ENCODE measurements at regions not wholly inside any gene's neighbourhood (a gene's known extent, or its start where the extent isn't known, plus 50 kb on each side); places are given as distances from the start of the nearest gene placed in this dataset.

GRCh38 chr15:88394553-88395145 is 72.5 kb downstream of the MRPL46 start:
- H3K9me3 Mint-ChIP-seq: peaks cover 3% of the 10 kb centered on the region
- peaks cover 21% of the 10 kb centered on the region for H3K27me3 Mint-ChIP-seq (ENCODE audit: low read depth)

GRCh38 chr15:88393719-88394519 is 73.3 kb downstream of the MRPL46 start:
- Mint-ChIP-seq H3K4me3 (no peak overlapping the region), H3K9me3 (peaks cover 3% of the 10 kb centered on the region), H3K27me3 (ENCODE audit: low read depth) (peaks cover 24% of the 10 kb centered on the region), H3K36me3 (ENCODE audit: low read depth) (no peaks in the 10 kb centered on the region), H3K4me1 (peaks cover 20% of the 10 kb centered on the region), H3K27ac (peak overlapping the region in 1 of 3 experiments; percentile 66)
- TF ChIP-seq CTCF (IDR thresholded peaks at IDR 0.05; ENCODE audit: unreplicated experiment in 3 of 3): no peak

More at GRCh38 chr15:88394553-88395145, 72.5 kb downstream of the MRPL46 start:
- Mint-ChIP-seq H3K27ac (peak overlapping the region in 2 of 3 experiments; percentile 18 to 66), H3K4me3 (no peak overlapping the region), H3K36me3 (ENCODE audit: low read depth) (no peaks in the 10 kb centered on the region), H3K4me1 (peaks cover 20% of the 10 kb centered on the region)
- no peak for TF ChIP-seq CTCF (IDR thresholded peaks at IDR 0.05; ENCODE audit: unreplicated experiment in 3 of 3)

- Mint-ChIP-seq H3K9me3 (peaks cover 3% of the 10 kb centered on the region), H3K4me3 (no peak overlapping the region), H3K36me3 (ENCODE audit: low read depth) (no peaks in the 10 kb centered on the region), H3K27me3 (ENCODE audit: low read depth) (peaks cover 23% of the 10 kb centered on the region), H3K4me1 (peaks cover 20% of the 10 kb centered on the region), H3K27ac (no peak overlapping the region)
- TF ChIP-seq CTCF (IDR thresholded peaks at IDR 0.05; ENCODE audit: unreplicated experiment in 3 of 3): no peak
Observed at GRCh38 chr15:88391700-88392099, 75.5 kb downstream of the MRPL46 start.

- Mint-ChIP-seq H3K36me3 (ENCODE audit: low read depth) (no peaks in the 10 kb centered on the region), H3K27ac (no peak overlapping the region), H3K4me1 (peaks cover 14% of the 10 kb centered on the region), H3K27me3 (ENCODE audit: low read depth) (peaks cover 23% of the 10 kb centered on the region), H3K9me3 (peaks cover 3% of the 10 kb centered on the region), H3K4me3 (no peak overlapping the region)
- TF ChIP-seq CTCF (IDR thresholded peaks at IDR 0.05; ENCODE audit: unreplicated experiment in 3 of 3): no peak
Observed at GRCh38 chr15:88391006-88391405, 76.2 kb downstream of the MRPL46 start.

- Mint-ChIP-seq H3K9me3 (peaks cover 3% of the 10 kb centered on the region), H3K27me3 (ENCODE audit: low read depth) (peaks cover 23% of the 10 kb centered on the region), H3K36me3 (ENCODE audit: low read depth) (no peaks in the 10 kb centered on the region), H3K27ac (no peak overlapping the region), H3K4me1 (peaks cover 10% of the 10 kb centered on the region), H3K4me3 (no peak overlapping the region)
- TF ChIP-seq CTCF (IDR thresholded peaks at IDR 0.05; ENCODE audit: unreplicated experiment in 3 of 3): no peak
Observed at GRCh38 chr15:88390164-88390901, 76.9 kb downstream of the MRPL46 start.

Measured in nephron (organoid).